Esophagus squamous epithelium (tissue), 4 donors: ENCODE measurements at regions not wholly inside any gene's neighbourhood (a gene's known extent, or its start where the extent isn't known, plus 50 kb on each side); places are given as distances from the start of the nearest gene placed in this dataset.

Source experiments
- POLR2A ChIP-seq, 4 donors: fragments of 450-650 bp; IDR thresholded peaks; one replicate each; pipeline ENCODE4 v1.6.1; 2017; ENCODE audit warnings: antibody characterized with exemption in 4 of 4, mild to moderate bottlenecking in 4 of 4, moderate library complexity in 3 of 4
- TF ChIP-seq, protein P1 (sequence below), 6 experiments: fragments of 450-650 bp in 4 of 6; fragments of 200-600 bp in 2 of 6; sonication (generic) in 2 of 6; IDR thresholded peaks; one replicate each; pipeline ENCODE4 v1.5.1; 2016 to 2019; ENCODE audit warnings: antibody characterized with exemption in 6 of 6, mild to moderate bottlenecking in 4 of 6, moderate library complexity in 4 of 6

DNA sequence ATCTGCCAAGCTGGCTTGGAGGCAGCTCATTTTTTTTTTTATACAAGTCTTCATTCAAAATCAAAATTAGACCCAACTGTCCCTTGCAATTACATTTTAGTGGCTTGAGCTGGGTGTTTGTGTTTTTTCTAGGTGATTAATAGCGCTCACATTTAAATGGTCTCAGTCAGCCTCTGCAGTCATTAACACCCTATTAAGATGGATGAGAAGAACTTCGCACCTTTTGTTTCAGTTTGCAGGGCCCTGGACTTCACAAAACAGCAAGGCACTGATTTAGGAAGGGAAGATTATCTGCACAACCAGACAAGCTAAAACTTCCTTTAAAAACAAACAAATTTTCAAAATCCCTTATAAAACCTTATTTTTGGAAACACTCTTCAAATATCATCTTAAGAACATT lies 374.8 kb downstream of the EFNA5 start:
- TF ChIP-seq, protein P1, sequence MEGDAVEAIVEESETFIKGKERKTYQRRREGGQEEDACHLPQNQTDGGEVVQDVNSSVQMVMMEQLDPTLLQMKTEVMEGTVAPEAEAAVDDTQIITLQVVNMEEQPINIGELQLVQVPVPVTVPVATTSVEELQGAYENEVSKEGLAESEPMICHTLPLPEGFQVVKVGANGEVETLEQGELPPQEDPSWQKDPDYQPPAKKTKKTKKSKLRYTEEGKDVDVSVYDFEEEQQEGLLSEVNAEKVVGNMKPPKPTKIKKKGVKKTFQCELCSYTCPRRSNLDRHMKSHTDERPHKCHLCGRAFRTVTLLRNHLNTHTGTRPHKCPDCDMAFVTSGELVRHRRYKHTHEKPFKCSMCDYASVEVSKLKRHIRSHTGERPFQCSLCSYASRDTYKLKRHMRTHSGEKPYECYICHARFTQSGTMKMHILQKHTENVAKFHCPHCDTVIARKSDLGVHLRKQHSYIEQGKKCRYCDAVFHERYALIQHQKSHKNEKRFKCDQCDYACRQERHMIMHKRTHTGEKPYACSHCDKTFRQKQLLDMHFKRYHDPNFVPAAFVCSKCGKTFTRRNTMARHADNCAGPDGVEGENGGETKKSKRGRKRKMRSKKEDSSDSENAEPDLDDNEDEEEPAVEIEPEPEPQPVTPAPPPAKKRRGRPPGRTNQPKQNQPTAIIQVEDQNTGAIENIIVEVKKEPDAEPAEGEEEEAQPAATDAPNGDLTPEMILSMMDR (IDR thresholded peaks at IDR 0.05) = no peak
- no peak for TF ChIP-seq POLR2A (IDR thresholded peaks at IDR 0.05)
